SU-DHL-6 (cell line): ENCODE measurements at regions not wholly inside any gene's neighbourhood (a gene's known extent, or its start where the extent isn't known, plus 50 kb on each side); places are given as distances from the start of the nearest gene placed in this dataset.

ENCODE experiments used
- CTCF ChIP-seq: fragments of 200-600 bp; sonication (generic); IDR thresholded peaks from one replicate; pipeline ENCODE4 v1.5.1; 2017; ENCODE audit warnings: antibody characterized with exemption, mild to moderate bottlenecking, low read length, moderate library complexity; ENCODE audit not compliant: insufficient read depth, poor library complexity, severe bottlenecking
- EZH2phosphoT487 ChIP-seq: fragments of 200-600 bp; sonication (generic), shearing (Covaris generic); conservative IDR thresholded peaks from 2 replicates; pipeline ENCODE4 v1.6.1; 2018; ENCODE audit warnings: mild to moderate bottlenecking, antibody characterized with exemption, low read length, moderate library complexity, mixed read lengths

- TF ChIP-seq CTCF (no peak), EZH2phosphoT487 (no peak)
These were observed 294.1 kb upstream of the SNX7 start for GRCh38 chr1:98367426-98367825.
